Effector CD8-positive, alpha-beta T cell (primary cell): ENCODE measurements at regions not wholly inside any gene's neighbourhood (a gene's known extent, or its start where the extent isn't known, plus 50 kb on each side); places are given as distances from the start of the nearest gene placed in this dataset.

Experiments
- DNase-seq: peaks from one replicate; lab custom pipeline; 2025; lab: John Stamatoyannopoulos, UW

GRCh38 chr1:30271401-30272276 lies 451.7 kb downstream of the MATN1 start:
- no peak for DNase-seq

DNA sequence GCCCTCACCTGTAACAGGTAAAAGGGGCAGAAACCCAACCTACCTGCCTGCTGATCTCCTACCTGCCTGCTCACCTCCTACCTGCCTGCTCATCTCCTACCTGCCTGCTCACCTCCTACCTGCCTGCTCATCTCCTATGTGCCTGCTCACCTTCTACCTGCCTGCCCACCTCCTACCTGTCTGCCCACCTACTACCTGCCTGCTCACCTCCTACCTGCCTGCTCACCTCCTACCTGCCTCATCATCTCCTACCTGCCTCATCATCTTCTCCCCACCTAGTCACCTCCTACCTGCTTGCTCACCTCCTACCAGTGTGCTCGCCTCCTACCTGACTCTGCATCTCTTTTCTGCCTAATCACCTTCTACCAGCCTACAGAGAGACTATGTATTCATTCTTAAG lies 452.9 kb downstream of the MATN1 start:
- DNase-seq: no peak

GRCh38 chr1:30268923-30269666 lies 454.3 kb downstream of the MATN1 start:
- DNase-seq: no peak

- no peak for DNase-seq
Measured at GRCh38 chr1:30267856-30268255, 455.5 kb downstream of the MATN1 start.

DNA sequence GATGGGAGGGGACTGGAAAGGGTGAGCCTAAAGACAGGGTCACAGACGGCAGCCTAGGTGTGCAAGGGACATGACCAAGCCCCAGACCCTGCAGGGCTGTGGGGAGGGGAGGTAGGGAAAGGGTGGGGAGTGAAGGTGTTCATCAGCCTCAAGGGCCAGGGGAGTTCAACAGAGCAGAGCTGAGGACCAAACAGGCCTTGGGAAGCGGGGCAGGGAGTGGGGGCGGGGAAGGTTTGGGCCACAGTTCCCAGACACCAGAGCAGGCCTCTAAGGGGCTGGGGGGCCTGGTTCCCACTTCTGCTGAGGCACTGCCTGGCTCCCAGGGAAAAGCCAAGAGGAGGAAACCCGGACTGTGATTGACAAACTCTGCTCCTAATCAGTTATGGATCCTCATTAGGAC lies 456.3 kb downstream of the MATN1 start:
- DNase-seq: no peak

GRCh38 chr1:30265127-30266070 lies 458.0 kb downstream of the MATN1 start:
- DNase-seq: no peak

- DNase-seq: no peak
Measured at GRCh38 chr1:30264672-30265025, 458.7 kb downstream of the MATN1 start.

DNA sequence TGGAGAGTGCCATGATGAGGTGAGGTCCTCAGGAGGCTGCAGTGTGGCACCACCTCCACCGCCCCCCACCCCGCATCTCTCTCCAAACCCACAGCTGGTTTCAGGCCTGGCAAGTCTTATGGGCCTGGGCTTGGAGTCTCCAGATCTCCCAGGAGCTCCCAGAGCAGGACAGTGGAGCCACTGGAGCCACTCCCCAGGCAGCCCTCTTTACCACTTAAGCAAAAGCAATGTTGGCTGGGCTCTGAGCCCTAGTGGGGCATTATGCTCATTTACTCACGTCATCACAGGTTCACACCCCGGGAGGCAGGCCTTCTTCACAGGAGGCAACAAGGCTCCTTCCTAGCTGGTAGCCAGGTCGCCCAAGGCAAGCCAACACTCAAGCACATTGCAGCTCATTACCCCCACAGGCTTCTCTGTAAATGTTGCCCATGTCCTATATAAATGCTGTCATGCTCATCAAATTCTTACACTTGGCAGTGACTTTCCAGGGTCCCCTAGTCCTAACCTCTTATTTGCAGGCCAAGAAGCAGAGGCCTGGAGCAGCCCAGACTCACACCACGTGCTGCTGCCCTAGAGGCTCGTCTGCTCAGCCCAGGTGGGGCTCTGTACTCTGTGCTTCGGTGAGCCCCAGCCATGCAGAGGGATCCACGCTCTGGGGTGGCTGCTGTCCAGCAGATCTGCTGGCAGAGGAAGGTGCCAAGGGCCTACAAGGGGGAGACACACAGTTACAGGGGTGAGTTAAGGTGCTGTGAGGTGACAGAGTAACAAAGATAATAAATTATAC lies 459.3 kb downstream of the MATN1 start:
- no peak for DNase-seq

GRCh38 chr1:30263405-30263804 lies 460.0 kb downstream of the MATN1 start:
- DNase-seq: no peak

GRCh38 chr1:30262158-30262557 lies 461.2 kb downstream of the MATN1 start:
- DNase-seq: no peak

DNA sequence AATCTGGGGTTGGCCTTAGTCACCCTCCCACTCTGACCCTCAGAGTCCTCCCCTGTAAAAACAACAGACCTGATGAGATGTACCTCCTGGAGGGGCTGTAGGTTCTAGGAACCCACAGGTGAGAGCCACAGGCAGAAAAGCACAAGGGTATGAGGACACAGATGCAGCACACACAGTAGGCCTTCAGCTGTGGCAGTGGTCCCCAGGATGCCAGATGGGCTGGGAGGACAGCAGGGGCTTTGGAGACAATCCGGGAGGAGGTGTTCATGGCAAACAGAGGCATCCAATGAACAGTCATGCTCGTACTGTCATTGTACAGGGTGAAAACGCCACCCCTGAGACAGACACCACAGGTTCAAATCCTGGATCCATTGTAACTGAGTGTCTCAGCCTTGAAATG lies 463.1 kb downstream of the MATN1 start:
- DNase-seq: no peak

DNA sequence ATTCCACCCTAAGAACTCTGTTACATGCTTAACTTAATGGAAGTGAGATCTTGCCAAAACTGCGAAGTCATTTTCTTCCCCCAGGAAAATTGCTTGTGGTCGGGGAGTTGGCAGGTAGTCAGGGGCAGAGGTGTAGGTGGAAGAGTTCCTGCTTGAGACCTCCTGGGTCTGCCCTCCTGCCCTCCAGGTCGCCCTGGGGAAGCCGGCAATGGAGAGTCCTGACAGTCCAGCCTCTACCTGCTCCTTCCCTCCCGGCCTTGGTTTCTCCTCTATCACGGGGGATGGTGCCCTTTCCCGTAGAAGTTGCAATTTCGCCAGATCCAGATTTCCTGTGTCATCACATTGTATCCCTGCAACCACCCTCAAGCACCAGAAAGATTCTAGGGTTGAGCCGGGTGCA lies 463.8 kb downstream of the MATN1 start:
- no peak for DNase-seq

DNA sequence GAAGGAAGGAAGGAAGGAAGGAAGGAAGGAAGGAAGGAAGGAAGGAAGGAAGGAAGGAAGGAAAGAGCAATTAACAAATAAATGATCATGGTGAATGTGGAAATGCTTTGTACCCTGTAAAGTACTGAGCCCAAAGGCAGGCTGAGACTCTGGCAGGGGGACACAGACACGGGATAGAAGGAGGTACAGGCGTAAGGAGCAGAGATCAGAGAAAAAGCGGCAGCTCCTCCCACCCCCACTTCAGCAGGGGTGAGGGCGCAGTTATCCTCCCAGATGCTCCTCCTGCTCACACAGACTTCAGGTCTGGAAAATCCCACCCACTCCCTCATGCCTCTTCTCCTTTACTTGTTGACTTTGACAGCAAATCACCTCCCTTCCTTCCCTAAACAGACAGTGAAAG lies 464.5 kb downstream of the MATN1 start:
- DNase-seq: no peak

- DNase-seq: no peak
Measured at GRCh38 chr1:30258471-30258870, 464.9 kb downstream of the MATN1 start.

DNA sequence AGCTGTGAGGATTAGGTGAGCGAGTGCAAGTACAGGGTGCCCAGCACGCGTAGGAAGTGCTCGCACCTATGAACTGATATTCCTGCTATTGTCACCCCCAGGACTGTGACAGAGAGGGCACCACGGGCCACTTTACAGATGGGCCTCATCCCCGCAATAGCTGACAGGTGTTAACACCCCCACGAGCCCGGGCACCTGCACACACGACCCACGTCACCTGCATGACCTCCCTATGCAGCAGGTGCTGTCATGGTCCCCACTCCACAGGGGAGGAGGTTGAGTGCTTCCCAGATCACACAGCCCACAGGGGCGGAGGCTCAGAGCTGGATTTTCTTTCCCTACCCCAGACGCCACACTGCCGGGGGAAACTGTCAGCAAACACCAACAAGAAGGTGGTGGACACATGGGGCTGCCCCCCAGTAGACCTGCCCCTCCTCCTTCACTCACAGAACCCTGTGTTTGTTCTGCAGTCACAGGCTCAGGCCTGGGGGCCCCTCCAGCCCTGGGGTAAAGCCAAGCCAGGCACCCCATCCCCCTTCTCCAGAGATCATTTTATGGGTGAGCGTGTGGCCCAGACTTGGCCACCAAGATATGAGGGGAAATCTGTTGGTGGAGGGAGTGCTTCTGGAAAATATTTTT lies 465.5 kb downstream of the MATN1 start:
- no peak for DNase-seq

DNA sequence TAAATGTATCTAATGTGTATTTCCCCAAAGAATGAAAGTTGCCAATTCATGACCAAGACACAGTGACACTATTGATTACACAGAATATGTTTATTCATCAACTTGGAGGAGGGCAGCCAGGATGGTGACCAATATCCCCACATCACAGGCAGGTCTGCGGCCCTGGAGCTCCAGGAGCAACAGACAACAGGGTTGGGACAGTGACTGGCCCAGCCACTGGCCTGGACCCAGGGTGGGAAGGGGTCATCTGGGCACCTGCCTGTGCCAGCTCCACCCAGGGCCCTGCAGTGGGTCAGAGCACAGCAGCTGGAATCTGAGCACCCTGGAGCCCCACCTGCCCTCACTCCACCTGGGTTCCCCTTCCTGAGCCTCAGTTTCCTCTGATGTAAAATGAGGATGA lies 466.1 kb downstream of the MATN1 start:
- no peak for DNase-seq

DNA sequence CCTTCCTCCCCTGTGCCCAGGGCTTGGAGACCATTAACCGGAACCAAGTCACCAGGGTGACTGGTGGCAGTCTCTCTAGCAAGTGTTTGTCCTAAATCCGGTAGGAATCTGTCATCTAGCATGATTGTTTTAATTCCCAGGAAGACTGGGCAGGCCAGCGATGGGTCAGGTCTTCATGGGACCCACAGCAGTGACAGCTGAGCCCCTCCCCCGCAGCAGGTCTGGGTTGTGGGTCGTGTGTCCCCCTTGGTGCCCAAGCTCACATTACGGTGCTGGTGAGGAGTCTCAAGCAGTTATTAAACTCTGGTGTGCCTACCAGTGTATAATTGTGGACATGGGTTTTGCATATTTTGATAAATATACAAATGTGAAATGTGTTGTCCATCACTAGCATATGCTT lies 466.5 kb downstream of the MATN1 start:
- no peak for DNase-seq

DNA sequence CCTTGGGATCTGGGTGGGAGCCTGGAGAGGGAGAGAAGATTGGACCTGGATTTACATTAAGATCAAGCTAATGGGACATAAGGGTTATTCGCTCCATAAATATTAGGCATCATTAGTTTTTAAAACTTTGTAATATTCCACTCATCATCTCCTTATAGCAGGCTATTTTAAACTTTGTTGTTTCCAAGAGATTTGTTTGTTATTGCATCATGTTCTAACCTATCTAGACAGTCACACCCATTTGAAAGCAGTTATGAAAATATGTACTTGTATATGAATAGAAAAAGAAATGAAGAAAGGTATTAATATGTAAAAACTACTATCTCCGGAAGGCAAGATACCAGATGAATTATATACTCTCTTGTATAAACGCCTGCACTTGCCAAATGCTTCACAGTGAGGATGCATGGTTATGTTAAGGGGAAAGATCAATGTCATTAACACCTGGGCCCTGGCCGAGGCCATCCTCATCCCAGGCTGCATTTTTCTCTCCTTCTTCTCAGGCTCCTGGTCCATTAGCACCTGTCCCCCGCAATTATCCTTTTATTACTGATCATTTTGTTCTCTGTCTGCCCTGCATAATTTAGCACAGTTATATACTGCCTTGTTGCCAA lies 468.2 kb downstream of the MATN1 start:
- no peak for DNase-seq

- DNase-seq: no peak
Measured at GRCh38 chr1:30253807-30254440, 469.5 kb downstream of the MATN1 start.

DNA sequence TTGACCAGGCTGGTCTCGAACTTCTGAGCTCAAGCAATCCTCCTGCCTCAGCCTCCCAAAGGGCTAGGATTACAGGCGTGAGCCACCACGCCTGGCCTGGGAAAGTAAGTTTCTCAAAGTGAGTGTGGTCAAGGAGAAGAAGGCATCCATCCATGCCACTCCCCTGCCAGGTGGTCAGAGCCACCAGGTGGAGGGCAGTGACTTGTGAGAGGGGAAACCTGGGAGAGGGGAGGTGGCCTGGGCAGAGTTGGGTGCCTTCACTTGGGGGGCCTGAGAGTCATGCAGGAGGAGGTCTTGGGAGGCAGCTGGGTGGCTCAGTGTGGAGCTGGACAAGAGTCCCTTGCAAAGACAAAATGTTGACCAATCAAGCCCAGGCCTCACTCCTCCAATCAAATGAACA lies 470.0 kb downstream of the MATN1 start:
- DNase-seq: no peak
